Fibroblast of villous mesenchyme (primary cell): ENCODE measurements at regions not wholly inside any gene's neighbourhood (a gene's known extent, or its start where the extent isn't known, plus 50 kb on each side); places are given as distances from the start of the nearest gene placed in this dataset.
"Not testable (repeated sequence)": the region's sequence is repeated elsewhere in the genome, so short reads cannot be mapped to it uniquely, and the experiment has no call there.

ENCODE experiments used
- DNase-seq: peaks from one replicate; pipeline ENCODE4 v3.0.0-alpha.2; 2010; ENCODE audit warnings: low read depth
- H3K4me3 ChIP-seq: 2 replicates; pipeline ENCODE4 v1.5.1; 2011; ENCODE audit warnings: low read depth, mild to moderate bottlenecking, low read length
- TF ChIP-seq, protein P1 (sequence below): IDR thresholded peaks from 2 replicates; pipeline ENCODE4 v1.5.1; 2012; ENCODE audit warnings: low read depth, mild to moderate bottlenecking, low read length; ENCODE audit not compliant: insufficient read depth

DNA sequence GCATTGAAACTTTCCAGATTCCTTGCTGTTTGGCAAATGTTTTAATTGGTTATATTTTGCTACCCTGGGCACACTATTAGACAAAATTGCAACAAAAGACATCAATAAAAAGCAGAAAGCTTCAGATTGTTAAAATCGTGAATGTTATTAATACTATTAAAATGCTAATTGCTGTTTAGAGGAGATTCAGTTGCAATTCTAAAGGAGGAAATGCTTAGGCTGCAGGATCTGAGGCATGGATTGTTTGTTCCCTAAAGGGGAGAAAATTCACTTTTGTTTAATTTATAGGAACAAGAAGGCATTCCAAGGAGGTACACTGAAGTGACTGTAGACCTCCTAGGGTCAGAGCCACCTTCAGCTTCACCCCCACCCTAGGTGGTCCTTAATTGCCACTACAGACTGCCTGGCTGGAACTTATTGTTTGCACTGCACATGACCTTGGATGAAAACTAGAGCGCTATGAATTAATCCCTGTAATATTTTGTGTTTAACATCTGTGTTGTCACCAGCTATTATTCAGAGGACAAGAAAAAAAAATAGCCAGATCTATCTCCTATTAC lies 1266.9 kb upstream of the ADGRL2 start:
- H3K4me3 ChIP-seq: no peak overlapping the region
- TF ChIP-seq, protein P1, sequence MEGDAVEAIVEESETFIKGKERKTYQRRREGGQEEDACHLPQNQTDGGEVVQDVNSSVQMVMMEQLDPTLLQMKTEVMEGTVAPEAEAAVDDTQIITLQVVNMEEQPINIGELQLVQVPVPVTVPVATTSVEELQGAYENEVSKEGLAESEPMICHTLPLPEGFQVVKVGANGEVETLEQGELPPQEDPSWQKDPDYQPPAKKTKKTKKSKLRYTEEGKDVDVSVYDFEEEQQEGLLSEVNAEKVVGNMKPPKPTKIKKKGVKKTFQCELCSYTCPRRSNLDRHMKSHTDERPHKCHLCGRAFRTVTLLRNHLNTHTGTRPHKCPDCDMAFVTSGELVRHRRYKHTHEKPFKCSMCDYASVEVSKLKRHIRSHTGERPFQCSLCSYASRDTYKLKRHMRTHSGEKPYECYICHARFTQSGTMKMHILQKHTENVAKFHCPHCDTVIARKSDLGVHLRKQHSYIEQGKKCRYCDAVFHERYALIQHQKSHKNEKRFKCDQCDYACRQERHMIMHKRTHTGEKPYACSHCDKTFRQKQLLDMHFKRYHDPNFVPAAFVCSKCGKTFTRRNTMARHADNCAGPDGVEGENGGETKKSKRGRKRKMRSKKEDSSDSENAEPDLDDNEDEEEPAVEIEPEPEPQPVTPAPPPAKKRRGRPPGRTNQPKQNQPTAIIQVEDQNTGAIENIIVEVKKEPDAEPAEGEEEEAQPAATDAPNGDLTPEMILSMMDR: no peak

DNA sequence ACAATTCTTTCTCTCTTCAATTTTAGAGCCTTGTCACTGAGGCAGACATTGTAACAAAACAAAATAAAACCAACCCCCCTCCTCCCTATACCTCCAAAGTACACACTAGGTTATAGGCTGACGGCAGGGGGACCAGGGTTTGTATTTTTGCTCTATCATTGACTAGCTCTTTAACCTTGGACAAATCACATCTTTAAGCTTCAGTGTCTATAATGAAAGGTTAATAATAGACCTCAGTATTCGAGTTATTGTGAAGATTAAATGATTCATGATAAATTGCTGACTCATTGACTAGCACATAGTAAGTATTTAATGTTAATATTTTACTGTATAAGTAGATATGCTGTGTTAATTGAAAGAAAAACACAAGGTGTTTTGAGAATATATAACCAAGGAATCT lies 1267.6 kb upstream of the ADGRL2 start:
- TF ChIP-seq, protein P1: no peak
- no peak for DNase-seq
- H3K4me3 ChIP-seq: no peak overlapping the region

More for the DNA sequence above, 1266.9 kb upstream of the ADGRL2 start:
- DNase-seq: no peak

DNA sequence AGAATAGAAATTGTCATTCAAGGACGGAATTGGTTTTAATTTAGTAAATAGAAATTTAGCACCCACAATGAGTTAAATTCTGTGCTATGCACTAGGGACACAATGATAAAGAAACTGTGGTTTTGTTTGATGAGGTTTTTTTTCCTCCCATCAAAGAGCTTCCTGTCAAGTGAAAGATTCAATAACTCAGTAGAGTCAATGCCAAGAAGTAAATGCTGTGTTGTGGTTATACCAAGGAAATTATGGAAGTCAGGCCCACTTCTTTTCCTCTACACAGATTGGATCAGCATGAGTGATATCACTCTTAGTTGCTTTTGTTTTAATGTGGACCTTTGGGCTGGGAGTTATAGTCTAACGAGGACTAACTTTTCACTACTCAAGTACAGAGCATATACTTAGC lies 1269.6 kb upstream of the ADGRL2 start:
- no peak for DNase-seq
- TF ChIP-seq, protein P1: no peak

DNA sequence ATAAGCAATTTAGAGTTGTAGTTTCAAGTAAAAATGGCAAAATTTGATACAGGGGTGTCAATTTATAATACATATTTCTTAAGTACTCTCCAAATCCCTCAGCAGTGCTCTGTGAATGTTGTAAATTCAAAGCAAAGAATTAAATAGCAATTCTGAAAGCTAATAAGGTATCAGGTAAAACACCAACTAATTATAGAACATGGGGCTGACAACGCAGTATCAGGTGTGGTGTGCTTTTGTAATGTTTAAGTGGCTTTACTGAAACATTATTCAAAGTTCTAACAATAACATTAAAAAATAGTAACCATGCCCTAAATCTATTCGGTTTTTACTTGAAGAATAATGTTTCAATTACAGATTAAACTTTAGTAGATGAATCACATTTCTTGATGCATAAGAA lies 1271.2 kb upstream of the ADGRL2 start:
- TF ChIP-seq, protein P1: no peak
- no peak overlapping the region for H3K4me3 ChIP-seq
- no peak for DNase-seq

More for the DNA sequence above, 1269.6 kb upstream of the ADGRL2 start:
- no peak overlapping the region for H3K4me3 ChIP-seq

DNA sequence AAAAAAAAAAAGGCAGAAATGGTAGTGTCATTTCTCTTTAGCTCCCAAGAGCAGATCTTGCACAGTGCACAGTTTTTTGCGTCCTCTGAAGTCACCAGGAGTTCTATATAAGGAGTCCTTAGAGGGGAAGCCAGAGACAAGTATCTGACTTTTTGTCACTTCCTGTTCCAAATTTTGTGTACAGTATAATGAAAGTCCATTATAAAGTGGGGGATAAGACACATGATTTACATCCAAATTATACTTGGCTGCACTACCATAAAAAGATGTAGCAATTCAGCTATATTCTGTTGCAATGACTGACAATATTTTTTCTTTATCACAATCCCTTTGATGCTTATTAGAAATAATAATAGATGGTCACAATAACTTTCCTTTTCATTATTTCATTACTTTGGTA lies 1276.9 kb upstream of the ADGRL2 start:
- TF ChIP-seq, protein P1: no peak
- H3K4me3 ChIP-seq: no peak overlapping the region
- DNase-seq: no peak

GRCh38 chr1:80523071-80523470 lies 1277.7 kb upstream of the ADGRL2 start:
- DNase-seq, H3K4me3 ChIP-seq: not testable (repeated sequence)

DNA sequence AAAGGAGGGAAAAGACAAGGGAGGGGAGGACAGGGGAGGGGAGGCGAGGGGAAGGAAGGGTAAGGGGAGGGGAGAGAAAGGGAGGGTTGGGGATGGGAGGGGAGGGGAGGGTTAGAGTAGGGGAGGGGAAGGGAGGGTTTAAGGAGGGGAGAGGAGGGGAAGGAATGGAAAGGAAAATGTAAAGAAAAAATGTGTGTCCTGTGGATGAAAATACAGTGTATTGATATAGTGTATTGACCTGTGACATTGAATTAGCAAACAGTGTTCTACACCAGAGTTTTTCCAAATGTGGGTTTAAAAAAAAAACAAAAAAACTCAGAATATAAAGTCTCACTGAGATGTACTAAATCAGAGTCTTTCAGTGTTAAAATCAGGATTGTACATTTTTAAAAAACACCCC lies 1279.8 kb upstream of the ADGRL2 start:
- no peak overlapping the region for H3K4me3 ChIP-seq
- TF ChIP-seq, protein P1: no peak
- DNase-seq: no peak
